ENCODE measurements at regions not wholly inside any gene's neighbourhood (a gene's known extent, or its start where the extent isn't known, plus 50 kb on each side); places are given as distances from the start of the nearest gene placed in this dataset.

DNA sequence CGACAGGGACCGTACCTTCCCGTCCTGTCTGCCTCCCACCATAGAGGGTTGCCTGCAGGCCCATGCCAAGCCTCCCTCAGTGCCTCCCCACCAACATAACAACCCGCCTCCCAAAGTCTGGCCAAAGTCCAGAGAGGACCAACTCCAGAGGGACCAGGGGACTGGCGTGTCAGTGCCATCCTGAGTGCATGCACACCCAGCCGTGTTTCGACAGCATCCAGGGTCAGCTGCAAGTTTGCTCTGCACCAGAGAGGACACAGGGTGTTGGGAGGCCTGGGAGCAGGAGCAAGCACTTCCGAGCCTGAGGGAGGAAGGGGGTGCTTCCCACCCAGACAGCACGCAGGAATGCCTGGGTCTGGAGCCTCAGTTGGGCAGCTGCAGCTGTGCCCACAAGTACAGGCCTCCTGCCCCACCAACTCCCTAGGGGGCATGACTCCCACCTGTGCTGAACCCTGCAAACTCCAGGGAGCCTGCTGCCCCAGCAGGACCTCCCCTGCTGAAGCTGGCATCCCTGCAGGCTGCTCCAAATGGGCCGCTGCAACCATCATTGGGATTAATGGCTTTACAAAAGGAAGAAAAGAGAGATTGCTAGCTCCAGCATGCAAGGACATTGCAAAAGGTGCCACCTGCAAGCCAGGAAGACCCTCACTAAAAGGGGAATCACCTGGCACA, 618.1 kb upstream of the FSHR start:
- no peaks in the 10 kb centered on the region for H3K27me3 Mint-ChIP-seq (ENCODE audit: unreplicated experiment)
- H3K4me1 Mint-ChIP-seq (ENCODE audit: unreplicated experiment): no peaks in the 10 kb centered on the region
- no peaks in the 10 kb centered on the region for H3K36me3 Mint-ChIP-seq (ENCODE audit: unreplicated experiment)
- H3K4me3 Mint-ChIP-seq (ENCODE audit: unreplicated experiment): no peak overlapping the region
- H3K27ac Mint-ChIP-seq (ENCODE audit: unreplicated experiment): no peak overlapping the region
- no peak for DNase-seq (ENCODE audit: extremely low spot score, unreplicated experiment)
- no peaks in the 10 kb centered on the region for H3K9me3 Mint-ChIP-seq (ENCODE audit: unreplicated experiment)
- TF ChIP-seq, protein P1, sequence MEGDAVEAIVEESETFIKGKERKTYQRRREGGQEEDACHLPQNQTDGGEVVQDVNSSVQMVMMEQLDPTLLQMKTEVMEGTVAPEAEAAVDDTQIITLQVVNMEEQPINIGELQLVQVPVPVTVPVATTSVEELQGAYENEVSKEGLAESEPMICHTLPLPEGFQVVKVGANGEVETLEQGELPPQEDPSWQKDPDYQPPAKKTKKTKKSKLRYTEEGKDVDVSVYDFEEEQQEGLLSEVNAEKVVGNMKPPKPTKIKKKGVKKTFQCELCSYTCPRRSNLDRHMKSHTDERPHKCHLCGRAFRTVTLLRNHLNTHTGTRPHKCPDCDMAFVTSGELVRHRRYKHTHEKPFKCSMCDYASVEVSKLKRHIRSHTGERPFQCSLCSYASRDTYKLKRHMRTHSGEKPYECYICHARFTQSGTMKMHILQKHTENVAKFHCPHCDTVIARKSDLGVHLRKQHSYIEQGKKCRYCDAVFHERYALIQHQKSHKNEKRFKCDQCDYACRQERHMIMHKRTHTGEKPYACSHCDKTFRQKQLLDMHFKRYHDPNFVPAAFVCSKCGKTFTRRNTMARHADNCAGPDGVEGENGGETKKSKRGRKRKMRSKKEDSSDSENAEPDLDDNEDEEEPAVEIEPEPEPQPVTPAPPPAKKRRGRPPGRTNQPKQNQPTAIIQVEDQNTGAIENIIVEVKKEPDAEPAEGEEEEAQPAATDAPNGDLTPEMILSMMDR (IDR thresholded peaks at IDR 0.05): no peak

GRCh38 chr2:49770919-49771318, 616.6 kb upstream of the FSHR start:
- Mint-ChIP-seq H3K4me1 (ENCODE audit: unreplicated experiment) (no peaks in the 10 kb centered on the region), H3K9me3 (ENCODE audit: unreplicated experiment) (no peaks in the 10 kb centered on the region), H3K27me3 (ENCODE audit: unreplicated experiment) (no peaks in the 10 kb centered on the region), H3K4me3 (ENCODE audit: unreplicated experiment) (no peak overlapping the region), H3K36me3 (ENCODE audit: unreplicated experiment) (no peaks in the 10 kb centered on the region), H3K27ac (ENCODE audit: unreplicated experiment) (no peak overlapping the region)
- no peak for DNase-seq (ENCODE audit: extremely low spot score, unreplicated experiment)
- TF ChIP-seq, protein P1 (IDR thresholded peaks at IDR 0.05): no peak

DNA sequence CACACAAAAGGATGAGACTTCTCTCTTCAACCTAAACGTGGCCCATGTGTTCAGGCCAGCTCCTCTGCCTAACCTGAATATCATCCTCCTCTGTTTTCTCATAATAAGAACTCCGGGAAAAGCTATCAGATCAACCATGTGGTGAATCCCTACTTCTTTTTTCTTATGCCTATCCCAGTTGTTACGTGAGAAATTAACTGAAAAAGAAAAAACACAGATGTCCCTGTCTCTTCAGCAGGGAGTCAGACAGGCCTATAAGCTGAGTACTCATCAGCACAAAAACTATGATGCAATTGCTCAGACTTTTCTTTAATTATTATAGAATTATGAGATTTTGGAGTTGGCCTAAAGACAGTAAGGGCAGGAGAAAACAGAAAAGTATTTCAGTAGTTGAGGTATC, 613.0 kb upstream of the FSHR start:
- Mint-ChIP-seq H3K36me3 (ENCODE audit: unreplicated experiment) (no peaks in the 10 kb centered on the region), H3K4me3 (ENCODE audit: unreplicated experiment) (no peak overlapping the region), H3K9me3 (ENCODE audit: unreplicated experiment) (no peaks in the 10 kb centered on the region), H3K4me1 (ENCODE audit: unreplicated experiment) (no peaks in the 10 kb centered on the region), H3K27me3 (ENCODE audit: unreplicated experiment) (no peaks in the 10 kb centered on the region), H3K27ac (ENCODE audit: unreplicated experiment) (no peak overlapping the region)
- DNase-seq (ENCODE audit: extremely low spot score, unreplicated experiment): no peak
- TF ChIP-seq, protein P1 (IDR thresholded peaks at IDR 0.05): no peak

DNA sequence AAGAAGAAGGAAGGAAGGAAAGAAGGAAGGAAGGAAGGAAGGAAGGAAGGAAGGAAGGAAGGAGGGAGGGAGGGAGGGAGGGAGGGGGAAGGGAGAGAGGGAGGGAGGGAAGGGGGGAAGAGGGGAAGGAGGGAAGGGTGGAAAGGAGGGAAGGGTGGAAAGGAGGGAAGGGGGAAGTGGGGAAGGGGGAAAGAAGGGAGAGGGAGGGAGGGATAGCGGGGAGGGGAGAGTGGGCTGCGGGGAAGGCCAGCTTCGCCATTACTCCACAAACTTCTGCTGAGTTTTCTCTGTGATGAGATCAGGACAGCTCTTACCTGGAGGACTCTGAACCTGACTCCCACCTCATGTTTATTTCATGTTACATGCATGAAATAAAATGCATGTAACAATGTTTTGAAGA, 601.5 kb upstream of the FSHR start:
- H3K4me1 Mint-ChIP-seq (ENCODE audit: unreplicated experiment): no peaks in the 10 kb centered on the region
- no peak overlapping the region for H3K4me3 Mint-ChIP-seq (ENCODE audit: unreplicated experiment)
- DNase-seq (ENCODE audit: extremely low spot score, unreplicated experiment): no peak
- no peaks in the 10 kb centered on the region for H3K27me3 Mint-ChIP-seq (ENCODE audit: unreplicated experiment)
- no peak overlapping the region for H3K27ac Mint-ChIP-seq (ENCODE audit: unreplicated experiment)
- no peaks in the 10 kb centered on the region for H3K36me3 Mint-ChIP-seq (ENCODE audit: unreplicated experiment)
- no peaks in the 10 kb centered on the region for H3K9me3 Mint-ChIP-seq (ENCODE audit: unreplicated experiment)
- TF ChIP-seq, protein P1 (IDR thresholded peaks at IDR 0.05): no peak

GRCh38 chr2:49754381-49754780, 600.1 kb upstream of the FSHR start:
- DNase-seq (ENCODE audit: extremely low spot score, unreplicated experiment): no peak
- no peaks in the 10 kb centered on the region for H3K9me3 Mint-ChIP-seq (ENCODE audit: unreplicated experiment)
- no peaks in the 10 kb centered on the region for H3K4me1 Mint-ChIP-seq (ENCODE audit: unreplicated experiment)
- TF ChIP-seq, protein P1 (IDR thresholded peaks at IDR 0.05): no peak
- no peak overlapping the region for H3K4me3 Mint-ChIP-seq (ENCODE audit: unreplicated experiment)
- no peak overlapping the region for H3K27ac Mint-ChIP-seq (ENCODE audit: unreplicated experiment)
- H3K36me3 Mint-ChIP-seq (ENCODE audit: unreplicated experiment): no peaks in the 10 kb centered on the region
- no peaks in the 10 kb centered on the region for H3K27me3 Mint-ChIP-seq (ENCODE audit: unreplicated experiment)
